ENCODE measurements at regions not wholly inside any gene's neighbourhood (a gene's known extent, or its start where the extent isn't known, plus 50 kb on each side); places are given as distances from the start of the nearest gene placed in this dataset.

GRCh38 chr1:162983671-162984425, 85.3 kb upstream of the RGS4 start:
- no peak for TF ChIP-seq CTCF (conservative IDR thresholded peaks at IDR 0.05; ENCODE audit: low read depth, low read length)
- H3K4me3 ChIP-seq (ENCODE audit: low read depth, low read length) = no peak overlapping the region
- DNase-seq (ENCODE audit: low read depth) = no peak

GRCh38 chr1:162982364-162982763, 86.8 kb upstream of the RGS4 start:
- H3K4me3 ChIP-seq (ENCODE audit: low read depth, low read length) = no peak overlapping the region
- no peak for DNase-seq (ENCODE audit: low read depth)
- TF ChIP-seq CTCF (conservative IDR thresholded peaks at IDR 0.05; ENCODE audit: low read depth, low read length) = no peak

GRCh38 chr1:162977944-162978568, 91.1 kb upstream of the RGS4 start:
- DNase-seq (ENCODE audit: low read depth) = no peak
- no peak for TF ChIP-seq CTCF (conservative IDR thresholded peaks at IDR 0.05; ENCODE audit: low read depth, low read length)
- H3K4me3 ChIP-seq (ENCODE audit: low read depth, low read length) = no peak overlapping the region

GRCh38 chr1:162976628-162977027, 92.5 kb upstream of the RGS4 start:
- H3K4me3 ChIP-seq (ENCODE audit: low read depth, low read length) = no peak overlapping the region
- no peak for TF ChIP-seq CTCF (conservative IDR thresholded peaks at IDR 0.05; ENCODE audit: low read depth, low read length)
- DNase-seq (ENCODE audit: low read depth) = no peak

GRCh38 chr1:162974810-162975209, 94.4 kb upstream of the RGS4 start:
- TF ChIP-seq CTCF (conservative IDR thresholded peaks at IDR 0.05; ENCODE audit: low read depth, low read length) = no peak
- H3K4me3 ChIP-seq (ENCODE audit: low read depth, low read length) = no peak overlapping the region
- DNase-seq (ENCODE audit: low read depth) = no peak

GRCh38 chr1:162973381-162973795, 95.8 kb upstream of the RGS4 start:
- no peak for TF ChIP-seq CTCF (conservative IDR thresholded peaks at IDR 0.05; ENCODE audit: low read depth, low read length)
- H3K4me3 ChIP-seq (ENCODE audit: low read depth, low read length) = no peak overlapping the region
- DNase-seq (ENCODE audit: low read depth) = no peak

- no peak overlapping the region for H3K4me3 ChIP-seq (ENCODE audit: low read depth, low read length)
- TF ChIP-seq CTCF (conservative IDR thresholded peaks at IDR 0.05; ENCODE audit: low read depth, low read length) = no peak
- no peak for DNase-seq (ENCODE audit: low read depth)
Observed at GRCh38 chr1:162972773-162973172, 96.4 kb upstream of the RGS4 start.

Data from epithelial cell of proximal tubule (primary cell).